PC-3 (cell line): ENCODE measurements at regions not wholly inside any gene's neighbourhood (a gene's known extent, or its start where the extent isn't known, plus 50 kb on each side); places are given as distances from the start of the nearest gene placed in this dataset.

Experiments
- ATAC-seq: fragments of 200-7000 bp; cut with Tn5 transposase; 2 replicates; pipeline ENCODE4 v1.9.1; 2020; ENCODE audit warnings: mild to moderate bottlenecking, moderate library complexity
- BruUV-seq: library from RNA; stranded (reverse); fragments of 400-500 nt; replicated peaks from 2 replicates; lab custom pipeline; 2021; lab: Mats Ljungman, UMichigan
- CTCF ChIA-PET: fragments of 300-600 bp; sonication (Branson Sonifier 250); formaldehyde crosslinking; loops from one replicate; lab custom pipeline; 2022; ENCODE audit warnings: antibody characterized with exemption; lab: Charles Lee
- POLR2A ChIA-PET: fragments of 300-600 bp; sonication (Branson Sonifier 250); formaldehyde crosslinking; loops from one replicate; lab custom pipeline; 2022; ENCODE audit warnings: antibody characterized with exemption; ENCODE audit not compliant: unreplicated experiment; lab: Charles Lee
- DNase-seq: peaks from one replicate; pipeline ENCODE4 v3.0.0-alpha.2; 2015
- H2AFZ ChIP-seq: fragments of 300-600 bp; sonication (generic); 2 replicates; pipeline ENCODE4 v1.6.0; 2016; ENCODE audit warnings: antibody characterized with exemption, low read length
- H3F3A ChIP-seq: fragments of 300-600 bp; sonication (generic); one replicate; pipeline ENCODE4 v1.6.0; 2017; ENCODE audit warnings: antibody characterized with exemption, low read length, control low read depth, mild to moderate bottlenecking; ENCODE audit not compliant: unreplicated experiment
- H3K27ac ChIP-seq: fragments of 300-600 bp; sonication (generic); 2 replicates; pipeline ENCODE4 v1.5.1; 2016; ENCODE audit warnings: mild to moderate bottlenecking, low read length
- H3K27me3 ChIP-seq: fragments of 300-600 bp; sonication (generic); 2 replicates; pipeline ENCODE4 v1.6.1; 2016; ENCODE audit warnings: low read length, mixed read lengths
- H3K36me3 ChIP-seq: fragments of 300-600 bp; sonication (generic); 2 replicates; pipeline ENCODE4 v1.6.1; 2016; ENCODE audit warnings: low read depth, mixed run types, low read length, mixed read lengths
- H3K4me1 ChIP-seq: fragments of 300-600 bp; sonication (generic); 2 replicates; pipeline ENCODE4 v1.5.1; 2016; ENCODE audit warnings: low read length; ENCODE audit not compliant: insufficient read depth
- H3K4me2 ChIP-seq: fragments of 300-600 bp; sonication (generic); 2 replicates; pipeline ENCODE4 v1.6.0; 2016; ENCODE audit warnings: low read length
- H3K4me3 ChIP-seq: fragments of 300-600 bp; sonication (generic); 2 replicates; pipeline ENCODE4 v1.5.1; 2016; ENCODE audit warnings: mild to moderate bottlenecking, low read length, mixed read lengths
- H3K79me2 ChIP-seq: fragments of 300-600 bp; sonication (generic); 2 replicates; pipeline ENCODE4 v1.6.1; 2017; ENCODE audit warnings: low read length, mixed read lengths
- H3K9ac ChIP-seq: fragments of 300-600 bp; sonication (generic); 2 replicates; pipeline ENCODE4 v1.6.0; 2016; ENCODE audit warnings: mild to moderate bottlenecking, low read length
- H3K9me2 ChIP-seq: fragments of 300-600 bp; sonication (generic); replicated peaks from 2 replicates; pipeline ENCODE4 v1.6.1; 2016; ENCODE audit warnings: mixed run types, low read length, mixed read lengths
- H3K9me3 ChIP-seq: fragments of 300-600 bp; sonication (generic); 2 replicates; pipeline ENCODE4 v1.6.1; 2016; ENCODE audit warnings: low read length, mixed read lengths
- H4K20me1 ChIP-seq: fragments of 300-600 bp; sonication (generic); 2 replicates; pipeline ENCODE4 v1.6.1; 2016; ENCODE audit warnings: low read length, mixed read lengths
- CTCF ChIP-seq: fragments of 300-600 bp; sonication (generic); conservative IDR thresholded peaks from 2 replicates; pipeline ENCODE4 v1.5.1; 2017; ENCODE audit warnings: antibody characterized with exemption, low read depth, mild to moderate bottlenecking, low read length
- EZH2 ChIP-seq: fragments of 300-600 bp; sonication (generic); IDR thresholded peaks from one replicate; pipeline ENCODE4 v1.6.1; 2017; ENCODE audit warnings: antibody characterized with exemption, mild to moderate bottlenecking, low read length; ENCODE audit not compliant: unreplicated experiment
- EZH2phosphoT487 ChIP-seq: fragments of 300-600 bp; sonication (generic); IDR thresholded peaks from 2 replicates; pipeline ENCODE4 v1.6.1; 2018; ENCODE audit warnings: mild to moderate bottlenecking, antibody characterized with exemption, low read length, borderline replicate concordance
- intact Hi-C: fragments of 100-400 bp; cut with micrococcal nuclease; formaldehyde crosslinking; loops from 2 replicates; pipeline ENCODE4 v1.9.0; 2023

- H3K79me2 ChIP-seq = no peaks in the 10 kb centered on the region
- DNase-seq (no peak), ATAC-seq (no peak)
- no peak overlapping the region for H3K4me3 ChIP-seq
- ChIA-PET POLR2A (no interaction called here), CTCF (no interaction called here)
- no peaks in the 10 kb centered on the region for H3K36me3 ChIP-seq
- H3F3A ChIP-seq = no peaks in the 10 kb centered on the region
- H3K4me1 ChIP-seq = no peaks in the 10 kb centered on the region
- H4K20me1 ChIP-seq = no peaks in the 10 kb centered on the region
- H3K9me2 ChIP-seq = no peaks in the 10 kb centered on the region
- intact Hi-C loops = no loop called here
- H3K9me3 ChIP-seq = no peaks in the 10 kb centered on the region
- H3K27me3 ChIP-seq = no peaks in the 10 kb centered on the region
- BruUV-seq = no TSS peak
- H2AFZ ChIP-seq = no peak overlapping the region
- TF ChIP-seq CTCF (no peak), EZH2 (no peak), EZH2phosphoT487 (no peak)
- H3K9ac ChIP-seq = no peak overlapping the region
- no peak overlapping the region for H3K4me2 ChIP-seq
- H3K27ac ChIP-seq = no peak overlapping the region
Observed at GRCh38 chr16:8167436-8167835, 422.9 kb downstream of the TMEM114 start.

GRCh38 chr16:8158051-8158450 lies 432.3 kb downstream of the TMEM114 start:
- ATAC-seq = no peak
- CTCF ChIA-PET = no interaction called here
- no TSS peak for BruUV-seq

GRCh38 chr16:8155275-8155674 lies 435.0 kb downstream of the TMEM114 start:
- ChIA-PET POLR2A (no interaction called here), CTCF (no interaction called here)
- no peaks in the 10 kb centered on the region for H3K79me2 ChIP-seq
- no peaks in the 10 kb centered on the region for H3K36me3 ChIP-seq
- no peaks in the 10 kb centered on the region for H3K27me3 ChIP-seq
- no peak overlapping the region for H3K27ac ChIP-seq
- H3K4me1 ChIP-seq = no peaks in the 10 kb centered on the region
- H3K9me3 ChIP-seq = no peaks in the 10 kb centered on the region
- ATAC-seq (no peak), DNase-seq (no peak)
- H3K9me2 ChIP-seq = no peaks in the 10 kb centered on the region
- intact Hi-C loops = no loop called here
- H3K4me3 ChIP-seq = no peak overlapping the region
- no peaks in the 10 kb centered on the region for H4K20me1 ChIP-seq
- no peak overlapping the region for H3K9ac ChIP-seq
- no TSS peak for BruUV-seq
- H3F3A ChIP-seq = no peaks in the 10 kb centered on the region
- H2AFZ ChIP-seq = no peak overlapping the region
- H3K4me2 ChIP-seq = no peak overlapping the region
- TF ChIP-seq CTCF = no peak
- TF ChIP-seq EZH2 = no peak
- TF ChIP-seq EZH2phosphoT487 = no peak

More at GRCh38 chr16:8158051-8158450, 432.3 kb downstream of the TMEM114 start:
- no peaks in the 10 kb centered on the region for H3K9me3 ChIP-seq
- no peaks in the 10 kb centered on the region for H4K20me1 ChIP-seq
- intact Hi-C loops = no loop called here
- no peak overlapping the region for H3K9ac ChIP-seq
- H3K27ac ChIP-seq = no peak overlapping the region
- no peaks in the 10 kb centered on the region for H3F3A ChIP-seq
- H3K4me3 ChIP-seq = no peak overlapping the region
- H3K36me3 ChIP-seq = no peaks in the 10 kb centered on the region
- TF ChIP-seq EZH2 = no peak
- TF ChIP-seq CTCF = no peak
- H3K4me2 ChIP-seq = no peak overlapping the region
- no peak for DNase-seq
- no peaks in the 10 kb centered on the region for H3K9me2 ChIP-seq
- no peaks in the 10 kb centered on the region for H3K27me3 ChIP-seq
- POLR2A ChIA-PET = no interaction called here
- H3K79me2 ChIP-seq = no peaks in the 10 kb centered on the region
- no peaks in the 10 kb centered on the region for H3K4me1 ChIP-seq
- no peak overlapping the region for H2AFZ ChIP-seq
